ENCODE measurements at regions not wholly inside any gene's neighbourhood (a gene's known extent, or its start where the extent isn't known, plus 50 kb on each side); places are given as distances from the start of the nearest gene placed in this dataset.

DNA sequence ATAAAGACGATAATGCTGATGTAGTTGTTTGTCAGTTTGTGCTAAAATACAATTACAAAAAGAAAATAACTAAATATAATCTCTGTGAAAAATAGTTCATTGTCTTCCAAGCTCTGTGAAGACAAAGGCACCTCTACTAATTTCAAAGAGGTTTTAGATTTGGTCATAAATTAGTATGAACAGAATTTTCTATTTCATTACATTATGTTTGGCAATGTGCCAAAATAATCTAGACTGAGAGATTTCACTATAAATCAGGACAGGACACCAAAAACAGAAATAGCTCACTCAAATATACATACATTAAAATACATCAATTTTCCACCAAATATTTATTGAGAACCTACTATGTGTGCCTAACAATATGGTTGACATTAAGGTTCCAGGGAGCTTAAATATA is 264.9 kb upstream of the CCDC54 start:
- TF ChIP-seq CTCF (conservative IDR thresholded peaks at IDR 0.05; ENCODE audit: low read length) (no peak), EZH2phosphoT487 (IDR thresholded peaks at IDR 0.05; ENCODE audit: borderline replicate concordance) (no peak)
